ENCODE measurements at regions not wholly inside any gene's neighbourhood (a gene's known extent, or its start where the extent isn't known, plus 50 kb on each side); places are given as distances from the start of the nearest gene placed in this dataset.

- no peak for TF ChIP-seq CTCF (IDR thresholded peaks at IDR 0.05)
- no peak for TF ChIP-seq POLR2A (IDR thresholded peaks at IDR 0.05)
- TF ChIP-seq POLR2AphosphoS5 (IDR thresholded peaks at IDR 0.05), result no peak
- TF ChIP-seq EP300 (IDR thresholded peaks at IDR 0.05), result no peak
These were observed 672.2 kb downstream of the EPM2A start for GRCh38 chr6:145063091-145063490.
